ENCODE measurements at regions not wholly inside any gene's neighbourhood (a gene's known extent, or its start where the extent isn't known, plus 50 kb on each side); places are given as distances from the start of the nearest gene placed in this dataset.

GRCh38 chr13:47503475-47503874 is 497.6 kb downstream of the SUCLA2 start:
- Histone ChIP-seq H3K36me3 (ENCODE audit: insufficient read depth, low read length) (no peaks in the 10 kb centered on the region), H3K4me3 (ENCODE audit: low read length) (no peak overlapping the region), H3K9me3 (ENCODE audit: control insufficient read depth in 1 of 2, insufficient read depth in 1 of 2, low read length in 2 of 2) (no peaks in the 10 kb centered on the region), H3K27ac (ENCODE audit: low read depth in 1 of 2, low read length in 2 of 2) (no peak overlapping the region), H3K27me3 (ENCODE audit: control insufficient read depth in 1 of 2, insufficient read depth in 2 of 2, low read length in 2 of 2) (no peaks in the 10 kb centered on the region), H3K4me1 (ENCODE audit: insufficient read depth, low read length) (no peaks in the 10 kb centered on the region)
- TF ChIP-seq CTCF (IDR thresholded peaks at IDR 0.05): no peak
- no peaks in the 10 kb centered on the region for H3K36me3 Mint-ChIP-seq (ENCODE audit: low read depth)
- ATAC-seq (ENCODE audit: poor library complexity) (no peak), DNase-seq (no peak)
- ChIA-PET POLR2A (no interaction called here), CTCF (no interaction called here)
- intact Hi-C loops (cut with DNase I, micrococcal nuclease): no loop called here
- no peaks in the 10 kb centered on the region for H3K4me1 Mint-ChIP-seq (ENCODE audit: low read depth)
- peaks cover 9% of the 10 kb centered on the region for H3K27me3 Mint-ChIP-seq
- H3K4me3 Mint-ChIP-seq: no peak overlapping the region
- no peak overlapping the region for H3K27ac Mint-ChIP-seq
- H3K9me3 Mint-ChIP-seq: no peaks in the 10 kb centered on the region

- ChIA-PET CTCF (no interaction called here), POLR2A (no interaction called here)
- Mint-ChIP-seq H3K4me1 (ENCODE audit: low read depth) (no peaks in the 10 kb centered on the region), H3K36me3 (ENCODE audit: low read depth) (no peaks in the 10 kb centered on the region), H3K27ac (no peak overlapping the region), H3K4me3 (no peak overlapping the region), H3K27me3 (peaks cover 9% of the 10 kb centered on the region), H3K9me3 (no peaks in the 10 kb centered on the region)
- Histone ChIP-seq H3K4me3 (ENCODE audit: low read length) (no peak overlapping the region), H3K4me1 (ENCODE audit: insufficient read depth, low read length) (no peaks in the 10 kb centered on the region), H3K27me3 (ENCODE audit: control insufficient read depth in 1 of 2, insufficient read depth in 2 of 2, low read length in 2 of 2) (no peaks in the 10 kb centered on the region), H3K27ac (ENCODE audit: low read depth in 1 of 2, low read length in 2 of 2) (no peak overlapping the region), H3K36me3 (ENCODE audit: insufficient read depth, low read length) (no peaks in the 10 kb centered on the region), H3K9me3 (ENCODE audit: control insufficient read depth in 1 of 2, insufficient read depth in 1 of 2, low read length in 2 of 2) (peaks cover 0 to 3% of the 10 kb centered on the region in 2 experiments)
- no peak for TF ChIP-seq CTCF (IDR thresholded peaks at IDR 0.05)
- no peak for DNase-seq
- ATAC-seq (ENCODE audit: poor library complexity): no peak
- intact Hi-C loops (cut with DNase I, micrococcal nuclease): no loop called here
Measured at GRCh38 chr13:47502166-47502565, 498.9 kb downstream of the SUCLA2 start.

GRCh38 chr13:47499358-47500150 is 501.5 kb downstream of the SUCLA2 start:
- H3K36me3 Mint-ChIP-seq (ENCODE audit: low read depth): no peaks in the 10 kb centered on the region
- DNase-seq (peak in 2 of 14 experiments; percentile 21 to 36), ATAC-seq (ENCODE audit: poor library complexity) (no peak)
- H3K27ac Mint-ChIP-seq: no peak overlapping the region
- peaks cover 9% of the 10 kb centered on the region for H3K27me3 Mint-ChIP-seq
- no peaks in the 10 kb centered on the region for H3K4me1 ChIP-seq (ENCODE audit: insufficient read depth, low read length)
- peaks cover 0 to 3% of the 10 kb centered on the region in 2 experiments for H3K9me3 ChIP-seq (ENCODE audit: control insufficient read depth in 1 of 2, insufficient read depth in 1 of 2, low read length in 2 of 2)
- ChIA-PET POLR2A (no interaction called here), CTCF (interaction anchor here (1.5 kb wide), 1 partner anchor 14 kb away, joined by 4 read pairs; no protein-coding TSS in a partner anchor)
- no peak overlapping the region for H3K27ac ChIP-seq (ENCODE audit: low read depth in 1 of 2, low read length in 2 of 2)
- H3K4me3 ChIP-seq (ENCODE audit: low read length): no peak overlapping the region
- intact Hi-C loops (cut with DNase I, micrococcal nuclease): no loop called here
- no peaks in the 10 kb centered on the region for H3K27me3 ChIP-seq (ENCODE audit: control insufficient read depth in 1 of 2, insufficient read depth in 2 of 2, low read length in 2 of 2)
- H3K4me3 Mint-ChIP-seq: no peak overlapping the region
- TF ChIP-seq CTCF (IDR thresholded peaks at IDR 0.05): no peak
- H3K9me3 Mint-ChIP-seq: no peaks in the 10 kb centered on the region
- no peaks in the 10 kb centered on the region for H3K4me1 Mint-ChIP-seq (ENCODE audit: low read depth)
- H3K36me3 ChIP-seq (ENCODE audit: insufficient read depth, low read length): no peaks in the 10 kb centered on the region
